ENCODE measurements at regions not wholly inside any gene's neighbourhood (a gene's known extent, or its start where the extent isn't known, plus 50 kb on each side); places are given as distances from the start of the nearest gene placed in this dataset.

DNA sequence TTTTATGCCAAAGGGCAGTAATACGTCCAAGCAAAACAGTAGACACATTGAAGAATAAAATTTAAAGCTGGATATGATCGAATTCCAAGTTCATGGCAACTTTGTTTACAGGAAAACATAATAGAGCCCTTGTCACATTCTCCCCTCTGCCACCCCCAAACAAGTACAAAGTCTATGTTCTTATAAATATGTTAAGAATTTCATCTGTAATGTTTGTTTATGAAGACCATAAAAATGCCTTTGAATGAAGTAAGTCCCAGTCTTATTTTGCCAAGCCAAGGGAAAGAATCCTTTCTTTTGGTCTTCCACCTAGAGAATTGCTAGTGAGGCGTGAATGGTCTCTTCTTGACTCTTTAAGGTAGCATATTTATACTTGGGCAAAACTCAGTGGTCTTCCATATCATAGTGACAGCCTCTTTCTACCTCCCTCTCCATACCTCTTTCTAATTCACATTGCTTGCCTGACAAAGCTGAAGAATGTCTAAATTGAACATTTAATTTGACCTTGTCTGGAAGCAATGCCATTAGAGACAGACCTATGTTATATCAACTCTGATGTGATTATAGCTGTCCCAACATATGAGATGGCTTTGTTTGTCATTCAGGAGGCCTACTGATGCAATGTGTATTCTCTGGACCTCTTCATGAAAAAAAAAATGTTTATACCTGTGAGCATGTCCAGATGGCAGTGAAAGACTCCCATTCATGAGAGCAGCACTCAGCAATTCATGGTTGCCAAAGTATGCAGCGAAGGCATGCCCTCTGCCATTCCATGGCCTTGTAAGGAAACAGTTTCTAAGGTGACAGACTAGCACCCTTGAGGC, 70.6 kb upstream of the CCN2 start (continued):
- TF ChIP-seq, protein P1, sequence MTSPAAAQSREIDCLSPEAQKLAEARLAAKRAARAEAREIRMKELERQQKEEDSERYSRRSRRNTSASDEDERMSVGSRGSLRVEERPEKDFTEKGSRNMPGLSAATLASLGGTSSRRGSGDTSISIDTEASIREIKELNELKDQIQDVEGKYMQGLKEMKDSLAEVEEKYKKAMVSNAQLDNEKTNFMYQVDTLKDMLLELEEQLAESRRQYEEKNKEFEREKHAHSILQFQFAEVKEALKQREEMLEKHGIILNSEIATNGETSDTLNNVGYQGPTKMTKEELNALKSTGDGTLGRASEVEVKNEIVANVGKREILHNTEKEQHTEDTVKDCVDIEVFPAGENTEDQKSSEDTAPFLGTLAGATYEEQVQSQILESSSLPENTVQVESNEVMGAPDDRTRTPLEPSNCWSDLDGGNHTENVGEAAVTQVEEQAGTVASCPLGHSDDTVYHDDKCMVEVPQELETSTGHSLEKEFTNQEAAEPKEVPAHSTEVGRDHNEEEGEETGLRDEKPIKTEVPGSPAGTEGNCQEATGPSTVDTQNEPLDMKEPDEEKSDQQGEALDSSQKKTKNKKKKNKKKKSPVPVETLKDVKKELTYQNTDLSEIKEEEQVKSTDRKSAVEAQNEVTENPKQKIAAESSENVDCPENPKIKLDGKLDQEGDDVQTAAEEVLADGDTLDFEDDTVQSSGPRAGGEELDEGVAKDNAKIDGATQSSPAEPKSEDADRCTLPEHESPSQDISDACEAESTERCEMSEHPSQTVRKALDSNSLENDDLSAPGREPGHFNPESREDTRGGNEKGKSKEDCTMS (CRISPR knock-in tag; conservative IDR thresholded peaks at IDR 0.05), result no peak
- TF ChIP-seq SRSF9 (IDR thresholded peaks at IDR 0.05; ENCODE audit: borderline replicate concordance, insufficient read depth, low read depth, low read length, poor library complexity, severe bottlenecking), result no peak
- no peak for TF ChIP-seq ATF3 (CRISPR knock-in tag; IDR thresholded peaks at IDR 0.05)
- TF ChIP-seq NCOR1 (IDR thresholded peaks at IDR 0.05; ENCODE audit: borderline replicate concordance, low read length), result peak; percentile 85; the same call in 1 of the 2 replicates
- TF ChIP-seq NFIB (CRISPR knock-in tag; IDR thresholded peaks at IDR 0.05; ENCODE audit: borderline replicate concordance), result no peak
- no peak; the same call in 1 of the 2 replicates for TF ChIP-seq ZNF331 (CRISPR knock-in tag; IDR thresholded peaks at IDR 0.05)
- no peak for TF ChIP-seq ATF5 (CRISPR knock-in tag; IDR thresholded peaks at IDR 0.05; ENCODE audit: low read depth)
- TF ChIP-seq, protein P2, sequence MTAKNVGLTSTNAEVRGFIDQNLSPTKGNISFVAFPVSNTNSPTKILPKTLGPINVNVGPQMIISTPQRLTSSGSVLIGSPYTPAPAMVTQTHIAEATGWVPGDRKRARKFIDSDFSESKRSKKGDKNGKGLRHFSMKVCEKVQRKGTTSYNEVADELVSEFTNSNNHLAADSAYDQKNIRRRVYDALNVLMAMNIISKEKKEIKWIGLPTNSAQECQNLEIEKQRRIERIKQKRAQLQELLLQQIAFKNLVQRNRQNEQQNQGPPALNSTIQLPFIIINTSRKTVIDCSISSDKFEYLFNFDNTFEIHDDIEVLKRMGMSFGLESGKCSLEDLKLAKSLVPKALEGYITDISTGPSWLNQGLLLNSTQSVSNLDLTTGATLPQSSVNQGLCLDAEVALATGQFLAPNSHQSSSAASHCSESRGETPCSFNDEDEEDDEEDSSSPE (CRISPR knock-in tag; IDR thresholded peaks at IDR 0.05), result no peak
- TF ChIP-seq PBX3 (CRISPR knock-in tag; IDR thresholded peaks at IDR 0.05; ENCODE audit: borderline replicate concordance), result no peak
- TF ChIP-seq ZSCAN25 (CRISPR knock-in tag; IDR thresholded peaks at IDR 0.05), result no peak
- TF ChIP-seq KDM1A (CRISPR knock-in tag; IDR thresholded peaks at IDR 0.05), result no peak
- TF ChIP-seq ZNF746 (CRISPR knock-in tag; IDR thresholded peaks at IDR 0.05), result no peak
- no peak for TF ChIP-seq KDM3A (CRISPR knock-in tag; IDR thresholded peaks at IDR 0.05; ENCODE audit: low read depth)
- TF ChIP-seq ZNF205 (CRISPR knock-in tag; IDR thresholded peaks at IDR 0.05), result no peak
- TF ChIP-seq SMAD9 (CRISPR knock-in tag; IDR thresholded peaks at IDR 0.05), result no peak
- TF ChIP-seq BRD4 (CRISPR knock-in tag; IDR thresholded peaks at IDR 0.05), result no peak
- no peak for TF ChIP-seq STAG1 (CRISPR knock-in tag; IDR thresholded peaks at IDR 0.05)
- TF ChIP-seq DNMT3B (CRISPR knock-in tag; conservative IDR thresholded peaks at IDR 0.05), result no peak
- no peak for TF ChIP-seq MTERF4 (CRISPR knock-in tag; IDR thresholded peaks at IDR 0.05)
- no peak for TF ChIP-seq LCORL (IDR thresholded peaks at IDR 0.05)
- no peak; the same call in 1 of the 2 replicates for TF ChIP-seq LCORL (CRISPR knock-in tag; IDR thresholded peaks at IDR 0.05)
- TF ChIP-seq ZNF839 (CRISPR knock-in tag; IDR thresholded peaks at IDR 0.05; ENCODE audit: borderline replicate concordance), result no peak
- no peak; the same call in 1 of the 2 replicates for TF ChIP-seq ZFP37 (CRISPR knock-in tag; IDR thresholded peaks at IDR 0.05; ENCODE audit: borderline replicate concordance)
- TF ChIP-seq ZNF546 (CRISPR knock-in tag; conservative IDR thresholded peaks at IDR 0.05), result no peak
- no peak for TF ChIP-seq SMARCE1 (IDR thresholded peaks at IDR 0.05; ENCODE audit: borderline replicate concordance)

Data from HepG2 (cell line).